Anterior cingulate cortex (tissue), 58 donors: ENCODE measurements at regions not wholly inside any gene's neighbourhood (a gene's known extent, or its start where the extent isn't known, plus 50 kb on each side); places are given as distances from the start of the nearest gene placed in this dataset.
"Not testable (repeated sequence)": the region's sequence is repeated elsewhere in the genome, so short reads cannot be mapped to it uniquely, and the experiment has no call there.

Source experiments
- DNase-seq, 58 donors: peaks; one replicate each; lab custom pipeline; 2025; lab: John Stamatoyannopoulos, UW

DNA sequence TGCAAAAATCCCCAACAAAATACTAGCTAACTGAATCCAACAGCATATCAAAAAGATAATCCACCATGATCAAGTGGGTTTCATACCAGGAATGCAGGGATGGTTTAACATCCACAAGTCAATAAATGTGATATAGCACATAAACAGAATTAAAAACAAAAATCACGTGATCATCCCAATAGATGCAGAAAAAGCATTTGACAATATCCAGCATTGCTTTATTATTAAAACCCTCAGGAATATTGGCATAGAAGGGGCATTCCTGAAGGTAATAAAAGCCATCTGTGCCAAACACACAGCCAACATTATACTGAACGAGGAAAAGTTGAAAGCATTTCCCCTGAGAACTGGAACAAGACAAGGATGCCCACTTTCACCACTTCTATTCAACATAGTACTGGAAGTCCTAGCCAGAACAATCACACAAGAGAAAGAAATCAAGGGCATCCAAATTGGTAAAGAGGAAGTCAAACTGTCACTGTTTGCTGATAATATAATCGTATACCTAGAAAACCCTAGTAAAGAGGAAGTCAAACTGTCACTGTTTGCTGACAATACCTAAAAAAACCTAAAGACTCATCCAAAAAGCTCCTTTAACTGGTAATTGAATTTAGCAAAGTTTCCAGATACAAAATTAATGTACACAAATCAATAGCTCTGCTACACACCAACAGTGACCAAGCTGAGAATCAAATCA, 109.8 kb downstream of the RNASET2 start:
- DNase-seq, result not testable (repeated sequence)

DNA sequence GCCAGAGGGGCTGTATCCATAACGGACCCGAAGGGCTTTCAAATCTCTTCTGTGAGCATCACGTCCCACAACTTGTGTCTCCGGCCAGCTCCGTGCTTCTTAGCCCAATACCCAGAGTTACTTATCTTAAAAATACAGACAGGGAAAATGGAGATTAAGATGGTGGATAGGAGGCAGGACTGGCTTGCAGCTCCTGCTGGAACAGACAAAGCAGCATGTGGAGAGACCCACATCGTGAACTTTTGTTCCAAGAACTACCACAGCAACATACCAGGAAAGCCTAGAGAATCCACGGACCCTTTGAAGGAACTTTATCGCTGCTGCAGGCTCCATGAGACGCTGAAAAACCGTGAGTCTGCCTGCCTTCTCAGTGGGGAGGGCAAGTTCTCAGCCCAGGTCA, 113.7 kb downstream of the RNASET2 start:
- no peak for DNase-seq

DNA sequence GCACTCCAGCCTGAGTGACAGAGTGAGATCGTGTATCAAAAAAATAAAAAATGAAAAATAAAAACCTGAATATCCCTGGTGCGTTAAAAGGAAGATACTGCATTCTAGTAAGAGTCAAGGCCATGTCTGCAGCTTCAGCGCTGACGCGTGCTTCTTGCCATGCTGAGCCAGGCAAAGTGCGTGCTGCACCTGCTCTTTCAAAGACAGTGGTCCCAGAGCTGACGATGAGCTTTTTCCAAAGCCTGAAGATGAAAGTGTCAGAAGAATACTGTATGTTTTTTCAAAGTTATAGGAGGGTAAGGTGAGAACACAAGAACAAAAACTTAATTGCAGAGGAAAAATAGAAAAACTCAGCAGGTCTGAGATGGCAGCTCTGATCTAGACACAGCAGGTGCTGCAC, 115.1 kb downstream of the RNASET2 start:
- DNase-seq, result no peak

DNA sequence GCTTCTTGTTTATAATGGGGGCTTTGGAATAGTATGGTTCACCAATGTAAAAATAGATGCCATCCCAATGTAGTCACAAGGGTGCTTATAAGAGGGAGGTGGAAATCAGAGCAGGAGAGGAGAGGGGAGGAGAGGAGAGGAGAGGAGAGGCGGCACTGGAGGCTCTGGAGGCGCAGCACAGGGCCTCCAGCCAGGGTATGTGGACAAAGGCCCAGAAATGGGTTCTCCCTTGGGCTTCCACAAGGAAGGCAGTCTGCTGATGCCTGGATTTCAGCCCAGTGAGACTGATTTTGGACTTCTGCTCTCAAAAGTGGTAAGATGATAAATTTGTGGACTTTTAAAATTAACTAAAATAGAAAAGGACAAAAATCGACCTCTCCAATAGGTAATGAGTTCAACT, 116.8 kb downstream of the RNASET2 start:
- peak in 7 of 58 donors; percentile 18 to 57 (median 38) for DNase-seq

- DNase-seq, result no peak
These were observed 117.4 kb downstream of the RNASET2 start for GRCh38 chr6:166838987-166839386.

GRCh38 chr6:166836785-166837718, 119.3 kb downstream of the RNASET2 start:
- no peak for DNase-seq

DNA sequence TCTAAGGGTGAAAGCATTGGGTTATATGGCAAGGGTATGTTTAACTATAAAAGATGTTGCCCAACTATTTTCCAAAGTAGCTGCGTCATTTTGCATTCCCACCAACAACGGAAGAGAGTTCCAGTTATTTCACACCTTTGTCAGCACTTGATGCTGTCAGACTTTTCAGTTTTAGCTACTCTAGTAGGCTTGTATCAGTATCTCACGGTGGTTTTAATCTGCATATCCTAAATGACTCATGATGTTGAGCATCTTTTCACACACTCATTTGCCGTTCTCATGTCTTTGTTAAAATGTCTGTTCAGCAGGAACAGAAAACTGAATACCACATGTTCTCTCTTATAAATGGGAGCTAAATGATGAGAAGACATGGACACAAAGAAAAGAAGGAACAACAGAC, 122.3 kb downstream of the RNASET2 start:
- DNase-seq, result no peak

DNA sequence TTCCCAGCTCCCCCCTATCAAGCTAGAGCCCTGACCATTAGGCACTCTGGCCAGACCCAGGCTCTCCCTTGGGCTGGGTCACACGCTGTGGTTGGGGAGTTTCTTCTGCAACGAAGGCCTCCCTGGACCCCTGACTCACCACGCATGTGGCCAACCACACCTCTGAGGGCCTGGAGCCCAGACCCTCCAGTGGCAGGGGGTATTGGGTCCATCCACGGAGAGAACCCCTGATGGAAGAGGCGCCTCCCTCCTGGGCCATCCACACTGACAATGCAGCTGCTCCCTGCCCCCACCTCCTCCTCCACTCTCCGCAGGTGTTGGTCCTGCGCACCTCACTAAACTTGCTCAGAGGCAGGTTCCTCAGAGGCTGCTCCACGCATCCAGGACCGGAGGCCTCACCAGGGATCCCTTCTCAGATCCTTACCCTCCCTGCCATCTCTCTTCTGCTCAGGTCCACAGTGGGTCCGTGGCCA, 125.4 kb downstream of the RNASET2 start:
- no peak for DNase-seq

- DNase-seq, result peak in 1 of 58 donors; percentile 7
These were observed 126.0 kb downstream of the RNASET2 start for GRCh38 chr6:166830185-166830890.

- no peak for DNase-seq
These were observed 130.1 kb downstream of the RNASET2 start for GRCh38 chr6:166826264-166826663.

DNA sequence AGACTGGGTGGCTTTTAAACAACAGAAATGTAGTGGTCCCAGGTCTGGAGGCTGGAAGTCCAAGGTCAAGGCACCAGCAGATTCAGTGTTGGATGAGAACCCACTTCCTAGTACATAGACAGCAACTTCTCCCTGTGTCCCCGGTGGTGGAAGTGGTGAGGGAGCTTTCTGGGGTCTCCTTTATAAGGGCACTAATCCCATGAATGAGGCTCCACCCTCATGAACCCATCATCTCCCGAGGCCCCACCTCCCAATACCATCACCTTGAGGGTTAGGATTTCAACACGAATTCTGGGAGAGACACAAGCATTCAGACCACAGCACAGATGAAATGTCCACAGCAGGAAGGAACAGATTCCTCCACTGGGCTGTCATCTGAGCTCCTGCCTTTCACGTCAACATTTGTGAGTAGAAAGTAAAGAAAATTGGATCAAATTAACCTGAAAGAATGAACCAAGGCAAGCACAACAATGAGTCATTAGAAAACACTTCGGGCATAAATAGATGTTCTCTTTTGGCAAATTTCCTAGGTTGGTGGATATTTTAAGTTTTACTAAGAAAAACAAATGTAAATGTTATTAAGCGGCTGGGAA, 130.7 kb downstream of the RNASET2 start:
- no peak for DNase-seq

DNA sequence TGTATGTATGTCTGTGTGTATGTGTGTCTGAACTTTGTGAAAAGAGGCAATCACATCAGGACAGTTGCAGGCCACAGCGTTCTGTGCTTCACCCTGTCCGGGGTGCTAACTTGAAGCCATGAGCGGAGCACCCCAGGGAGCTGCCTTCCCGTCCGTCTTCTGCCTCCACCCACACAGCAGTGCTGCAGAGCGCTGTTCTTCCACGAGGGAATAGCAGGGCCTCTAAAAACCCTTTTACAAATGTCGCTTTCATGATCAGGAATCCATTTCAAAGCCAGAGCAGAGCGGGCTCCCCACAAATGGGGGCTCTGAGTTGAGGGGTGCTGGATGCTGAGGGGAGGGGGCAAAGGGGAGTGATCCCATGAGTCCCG, 131.5 kb downstream of the RNASET2 start:
- DNase-seq, result no peak

DNA sequence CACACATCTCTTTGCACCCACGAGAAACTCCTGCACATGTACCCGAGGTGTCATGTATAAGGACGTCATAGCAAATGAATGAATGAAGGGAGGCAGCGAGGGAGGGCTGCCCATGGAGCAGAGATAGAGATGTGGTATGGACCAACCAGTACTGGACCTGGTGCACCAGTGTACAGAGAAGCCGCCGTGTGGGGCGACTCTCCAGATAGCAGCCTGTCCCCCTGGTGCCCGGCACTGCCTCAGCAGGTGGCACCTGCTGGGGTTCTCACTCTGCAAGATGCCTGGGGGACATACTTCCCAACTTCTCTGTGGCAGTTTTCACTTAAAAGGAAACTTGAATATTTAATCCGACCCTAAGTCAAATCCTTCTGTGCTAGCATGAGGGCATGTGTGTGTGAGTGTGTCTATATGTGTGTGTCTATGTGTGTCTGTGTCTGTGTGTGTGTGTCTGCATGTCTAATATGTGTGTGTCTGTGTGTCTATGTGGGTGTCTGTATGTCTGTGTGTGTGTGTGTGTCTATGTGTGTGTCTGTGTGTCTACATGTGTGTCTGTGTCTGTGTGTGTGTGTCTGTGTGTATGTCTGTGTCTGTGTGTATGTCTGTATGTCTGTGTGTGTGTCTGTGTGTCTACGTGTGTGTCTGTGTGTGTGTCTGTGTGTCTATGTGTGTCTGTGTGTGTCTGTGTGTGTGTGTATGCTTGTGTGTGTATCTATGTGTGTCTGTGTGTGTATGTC, 132.0 kb downstream of the RNASET2 start:
- DNase-seq, result no peak

- no peak for DNase-seq
These were observed 133.7 kb downstream of the RNASET2 start for GRCh38 chr6:166822609-166823008.

DNA sequence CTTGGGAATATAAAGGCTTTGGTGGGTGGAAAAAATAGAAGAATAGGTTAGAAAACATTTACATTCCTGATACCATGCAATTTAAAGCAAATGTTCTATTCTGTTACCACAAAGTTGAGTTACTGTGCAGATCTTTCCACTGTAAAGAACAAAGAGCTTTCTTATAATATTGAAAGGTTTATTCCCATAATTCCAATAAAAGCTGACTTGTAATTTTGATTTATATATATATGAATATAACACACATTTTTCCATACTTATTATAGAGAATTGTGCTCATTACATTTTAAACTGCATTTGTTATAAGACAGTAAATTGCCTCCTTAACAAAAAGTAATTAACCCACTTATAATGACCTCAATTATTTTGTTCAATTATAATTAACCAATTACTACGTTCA, 135.9 kb downstream of the RNASET2 start:
- DNase-seq, result no peak

DNA sequence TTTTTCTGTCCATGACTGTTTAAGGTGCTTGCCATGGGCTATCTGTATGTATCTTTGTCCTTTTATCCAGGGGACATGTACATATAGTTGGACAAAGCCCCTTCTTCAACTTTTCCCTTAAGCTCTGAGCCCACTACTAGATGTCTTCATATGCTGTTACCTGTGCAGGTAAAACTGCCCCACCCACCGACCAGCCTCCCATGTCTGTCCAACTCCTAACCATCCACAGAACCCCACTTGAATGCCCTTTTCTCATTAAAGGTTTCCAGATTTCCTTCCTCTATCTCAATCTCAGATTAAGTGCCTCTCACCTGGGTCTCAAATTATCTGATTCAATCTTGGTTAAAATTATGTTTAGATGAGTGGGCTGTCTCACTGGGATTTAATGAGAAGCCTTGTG, 136.3 kb downstream of the RNASET2 start:
- DNase-seq, result no peak

- DNase-seq, result no peak
These were observed 140.7 kb downstream of the RNASET2 start for GRCh38 chr6:166815629-166816028.

DNA sequence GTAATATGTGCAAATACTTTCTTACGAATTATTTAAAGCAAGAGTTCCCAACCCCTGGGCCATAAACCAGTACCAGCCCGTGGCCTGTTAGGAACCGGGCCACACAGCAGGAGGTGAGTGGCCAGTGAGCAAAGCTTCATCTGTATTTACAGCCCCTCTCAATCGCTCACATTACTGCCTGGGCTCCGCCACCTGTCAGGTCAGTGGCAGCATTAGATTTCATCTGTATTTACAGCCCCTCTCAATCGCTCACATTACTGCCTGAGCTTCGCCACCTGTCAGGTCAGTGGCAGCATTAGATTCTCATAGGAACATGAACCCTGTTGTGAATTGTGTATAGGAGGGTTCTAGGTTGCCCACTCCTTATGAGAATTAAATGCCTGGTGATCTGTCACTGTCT, 142.0 kb downstream of the RNASET2 start:
- DNase-seq, result no peak

GRCh38 chr6:166813461-166813860, 142.9 kb downstream of the RNASET2 start:
- no peak for DNase-seq

DNA sequence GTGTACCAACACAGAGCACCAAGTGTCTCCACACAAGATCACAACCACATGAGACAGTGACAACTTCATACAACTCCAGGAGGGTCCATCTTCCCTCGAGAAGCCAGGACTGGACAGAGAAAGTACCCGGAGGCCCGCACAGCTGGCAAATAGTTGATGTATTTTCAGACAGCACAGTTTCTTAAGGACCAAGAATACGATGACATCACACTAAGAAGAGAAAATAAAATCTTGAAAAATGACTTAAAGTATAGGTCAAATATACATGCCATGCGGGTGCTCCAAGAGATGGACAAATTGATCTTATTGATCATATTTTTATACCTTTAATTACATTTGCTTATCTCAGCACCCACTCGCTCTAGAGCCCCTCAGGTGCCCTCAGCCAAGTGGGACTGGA, 145.5 kb downstream of the RNASET2 start:
- DNase-seq, result no peak
